ENCODE measurements at regions not wholly inside any gene's neighbourhood (a gene's known extent, or its start where the extent isn't known, plus 50 kb on each side); places are given as distances from the start of the nearest gene placed in this dataset.

DNA sequence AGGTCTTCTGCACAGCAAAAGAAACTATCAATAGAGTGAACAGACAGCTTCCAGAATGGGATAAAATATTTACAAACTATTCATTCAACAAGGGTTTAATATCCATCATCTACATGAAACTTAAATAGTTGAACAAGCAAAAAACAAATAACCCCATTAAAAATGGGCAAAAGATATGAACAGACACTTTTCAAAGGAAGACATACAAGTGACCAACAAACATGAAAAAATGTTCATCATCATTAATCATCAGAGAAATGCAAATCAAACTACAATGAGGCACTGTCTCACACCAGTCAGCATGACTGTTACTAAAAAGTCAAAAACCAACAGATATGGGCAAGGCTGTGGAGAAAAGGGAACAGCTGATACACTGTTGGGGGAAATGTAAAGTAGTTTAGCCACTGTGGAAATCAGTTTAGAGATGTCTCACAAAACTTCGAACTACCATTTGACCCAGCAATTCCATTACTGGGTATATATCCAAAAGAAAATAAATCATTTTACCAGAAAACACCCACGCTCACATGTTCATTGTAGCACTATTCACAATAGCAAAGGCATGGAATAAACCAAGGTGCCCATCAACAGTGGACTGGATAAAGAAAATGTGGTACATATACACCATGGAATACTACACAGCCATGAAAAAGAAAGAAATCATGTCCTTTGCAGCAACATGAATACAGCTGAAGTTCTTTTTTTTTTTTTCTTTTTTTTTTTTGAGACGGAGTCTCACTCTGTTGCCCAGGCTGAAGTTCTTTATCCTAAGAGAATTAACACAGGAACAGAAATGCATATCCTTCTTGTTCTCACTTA lies 172.6 kb downstream of the KLF6 start:
- TF ChIP-seq, protein P1, sequence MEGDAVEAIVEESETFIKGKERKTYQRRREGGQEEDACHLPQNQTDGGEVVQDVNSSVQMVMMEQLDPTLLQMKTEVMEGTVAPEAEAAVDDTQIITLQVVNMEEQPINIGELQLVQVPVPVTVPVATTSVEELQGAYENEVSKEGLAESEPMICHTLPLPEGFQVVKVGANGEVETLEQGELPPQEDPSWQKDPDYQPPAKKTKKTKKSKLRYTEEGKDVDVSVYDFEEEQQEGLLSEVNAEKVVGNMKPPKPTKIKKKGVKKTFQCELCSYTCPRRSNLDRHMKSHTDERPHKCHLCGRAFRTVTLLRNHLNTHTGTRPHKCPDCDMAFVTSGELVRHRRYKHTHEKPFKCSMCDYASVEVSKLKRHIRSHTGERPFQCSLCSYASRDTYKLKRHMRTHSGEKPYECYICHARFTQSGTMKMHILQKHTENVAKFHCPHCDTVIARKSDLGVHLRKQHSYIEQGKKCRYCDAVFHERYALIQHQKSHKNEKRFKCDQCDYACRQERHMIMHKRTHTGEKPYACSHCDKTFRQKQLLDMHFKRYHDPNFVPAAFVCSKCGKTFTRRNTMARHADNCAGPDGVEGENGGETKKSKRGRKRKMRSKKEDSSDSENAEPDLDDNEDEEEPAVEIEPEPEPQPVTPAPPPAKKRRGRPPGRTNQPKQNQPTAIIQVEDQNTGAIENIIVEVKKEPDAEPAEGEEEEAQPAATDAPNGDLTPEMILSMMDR (IDR thresholded peaks at IDR 0.05), result no peak
- TF ChIP-seq POLR2A (IDR thresholded peaks at IDR 0.05), result no peak

Measured in right lobe of liver (tissue), 4 donors.